NCI-H526 (cell line): ENCODE measurements at regions not wholly inside any gene's neighbourhood (a gene's known extent, or its start where the extent isn't known, plus 50 kb on each side); places are given as distances from the start of the nearest gene placed in this dataset.

Experiments used
- DNase-seq, 2 experiments: peaks; one replicate each; lab custom pipeline; 2025; lab: John Stamatoyannopoulos, UW

DNA sequence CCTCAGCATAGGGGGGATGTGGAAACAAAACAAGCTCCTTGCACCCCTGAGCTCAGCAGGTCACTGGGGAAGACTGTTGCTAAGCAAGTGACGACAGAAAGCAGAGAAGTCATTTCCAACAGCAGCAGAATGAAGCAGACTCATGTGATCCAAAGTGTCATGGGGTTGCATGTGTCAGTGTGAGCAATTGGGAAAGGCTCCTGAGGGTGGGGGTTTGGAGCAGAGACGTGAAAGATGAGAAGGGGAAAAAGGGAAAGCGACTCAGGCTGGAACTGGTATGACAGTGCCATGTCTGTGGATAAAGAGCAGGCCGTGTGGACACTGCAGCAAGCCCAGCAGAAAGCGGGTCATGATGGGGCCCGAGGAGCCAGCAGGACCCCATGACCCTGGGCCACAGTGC, 363.9 kb downstream of the PREX1 start:
- DNase-seq = no peak

DNA sequence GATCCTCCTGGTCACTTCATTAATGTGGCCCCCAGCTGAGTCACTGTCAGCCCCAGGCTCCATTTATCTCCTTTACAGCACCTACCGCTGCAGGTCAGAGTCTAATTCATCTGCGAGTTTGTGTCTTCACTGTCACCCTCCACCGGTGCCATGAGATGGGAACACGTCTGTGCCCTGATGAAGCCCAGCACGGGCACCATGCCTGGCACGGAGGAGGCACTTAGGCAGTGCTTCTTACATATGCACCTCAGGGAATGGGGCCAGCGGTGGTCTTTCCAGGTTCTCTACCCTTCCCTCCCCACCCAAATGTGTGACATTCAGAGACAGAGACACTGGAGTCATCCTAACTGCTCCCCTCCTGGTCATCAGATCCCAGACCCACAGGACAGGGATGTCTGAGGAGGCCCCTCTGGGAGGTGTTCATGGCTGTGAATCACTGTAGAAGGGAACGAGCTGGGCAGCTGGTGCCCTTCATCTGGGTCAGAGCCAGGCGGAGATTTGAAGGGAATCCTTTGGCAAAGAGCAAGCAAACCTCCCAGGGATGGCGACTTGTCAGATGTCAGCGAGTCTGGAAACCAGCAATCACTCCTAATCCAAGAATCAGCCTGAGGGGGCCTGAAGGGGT, 364.6 kb downstream of the PREX1 start:
- DNase-seq = no peak

DNA sequence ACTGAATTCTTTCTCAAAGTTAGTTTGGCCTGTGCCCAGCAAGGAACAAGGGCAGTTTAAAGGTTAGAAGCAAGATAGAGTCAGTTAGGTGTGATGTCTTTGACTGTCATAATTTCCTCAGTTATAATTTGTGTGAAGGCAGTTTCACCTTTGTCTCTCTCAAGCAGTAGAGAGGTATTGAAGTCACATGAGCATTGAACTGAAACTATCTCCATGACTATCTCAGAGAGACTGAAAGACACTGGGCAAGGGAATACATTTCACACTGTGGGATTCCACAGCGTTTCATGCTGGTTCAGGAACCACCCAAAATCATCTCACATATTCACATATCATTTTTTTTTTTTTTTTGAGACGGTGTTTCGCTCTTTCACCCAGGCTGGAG, 366.1 kb downstream of the PREX1 start:
- DNase-seq = no peak

DNA sequence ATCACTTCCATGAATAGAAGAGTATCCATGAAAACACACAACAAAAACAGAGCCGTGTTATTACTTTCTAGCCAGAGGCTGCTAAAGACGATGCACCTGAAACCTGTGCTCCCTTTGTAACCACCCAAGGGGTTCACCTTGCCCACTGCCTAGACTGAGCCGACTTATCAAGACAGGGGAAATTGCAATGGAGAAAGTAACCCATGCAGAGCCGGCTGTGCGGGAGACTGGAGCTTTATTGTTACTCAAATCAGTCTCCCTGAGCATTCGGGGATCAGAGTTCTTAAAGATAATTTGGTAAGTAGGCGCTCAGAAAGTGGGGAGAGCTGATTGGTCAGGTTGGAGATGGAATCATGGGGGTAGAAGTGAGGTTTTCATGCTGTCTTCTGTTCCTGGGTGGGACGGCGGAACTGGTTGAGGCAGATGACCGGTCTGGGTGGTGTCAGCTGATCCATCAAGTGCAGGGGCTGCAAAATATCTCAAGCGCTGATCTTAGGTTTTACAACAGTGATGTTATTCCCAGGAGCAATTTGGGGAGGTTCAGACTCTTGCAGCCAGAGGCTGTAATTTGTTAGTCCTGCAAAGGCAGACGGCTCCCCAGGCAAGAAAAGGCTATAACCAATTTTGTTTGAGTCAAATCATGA, 366.6 kb downstream of the PREX1 start:
- DNase-seq = no peak

DNA sequence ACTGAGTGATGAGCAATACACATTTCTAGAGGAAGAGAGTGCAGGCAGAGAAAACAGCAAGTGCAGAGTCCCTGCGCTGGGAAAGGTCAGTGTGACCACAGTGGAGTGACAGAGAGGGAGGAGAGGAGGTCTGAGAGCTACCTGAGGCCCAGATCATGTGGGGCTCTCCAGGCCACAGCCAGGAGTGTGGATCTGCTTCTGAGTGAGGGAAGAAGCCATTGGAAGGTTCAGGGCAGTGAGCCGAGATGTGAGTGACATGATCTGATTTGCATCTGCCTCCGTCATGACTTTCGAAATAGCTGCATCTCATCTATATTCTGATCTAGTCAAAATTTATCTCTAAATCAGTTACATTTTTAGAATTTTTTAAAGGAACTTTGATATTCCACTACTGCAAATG, 367.1 kb downstream of the PREX1 start:
- no peak for DNase-seq

DNA sequence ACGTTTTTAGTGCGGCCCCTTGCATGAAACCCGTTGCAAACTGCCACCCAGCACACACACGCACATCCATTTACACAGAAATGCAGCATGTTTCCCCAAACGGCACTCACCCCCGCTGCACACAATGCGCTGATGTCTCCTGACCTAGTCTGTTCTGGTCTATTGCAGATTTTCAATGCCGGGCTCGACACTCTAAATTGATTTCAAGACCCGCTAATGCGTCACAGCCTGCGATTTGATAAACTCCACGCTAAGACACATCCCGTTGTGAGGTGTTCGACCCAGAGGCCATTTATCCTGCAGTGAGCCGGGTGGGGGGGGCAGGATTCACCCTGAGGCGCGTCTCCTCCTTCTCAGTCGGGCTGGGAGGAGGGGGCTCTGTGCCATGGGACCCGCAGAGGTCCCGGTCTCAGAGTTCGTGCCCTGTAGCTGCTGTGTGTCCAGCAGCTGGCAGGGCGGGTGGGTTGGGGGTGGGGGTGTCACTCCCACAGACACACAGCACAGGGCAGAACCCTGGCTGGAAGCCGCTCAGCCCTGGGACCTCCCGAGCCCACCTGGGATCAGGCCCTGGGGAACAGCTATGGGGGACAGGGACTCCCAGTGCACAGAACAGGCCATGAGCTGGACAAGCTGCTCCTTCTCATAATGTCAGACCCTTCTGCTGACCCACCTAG, 367.9 kb downstream of the PREX1 start:
- DNase-seq = no peak

DNA sequence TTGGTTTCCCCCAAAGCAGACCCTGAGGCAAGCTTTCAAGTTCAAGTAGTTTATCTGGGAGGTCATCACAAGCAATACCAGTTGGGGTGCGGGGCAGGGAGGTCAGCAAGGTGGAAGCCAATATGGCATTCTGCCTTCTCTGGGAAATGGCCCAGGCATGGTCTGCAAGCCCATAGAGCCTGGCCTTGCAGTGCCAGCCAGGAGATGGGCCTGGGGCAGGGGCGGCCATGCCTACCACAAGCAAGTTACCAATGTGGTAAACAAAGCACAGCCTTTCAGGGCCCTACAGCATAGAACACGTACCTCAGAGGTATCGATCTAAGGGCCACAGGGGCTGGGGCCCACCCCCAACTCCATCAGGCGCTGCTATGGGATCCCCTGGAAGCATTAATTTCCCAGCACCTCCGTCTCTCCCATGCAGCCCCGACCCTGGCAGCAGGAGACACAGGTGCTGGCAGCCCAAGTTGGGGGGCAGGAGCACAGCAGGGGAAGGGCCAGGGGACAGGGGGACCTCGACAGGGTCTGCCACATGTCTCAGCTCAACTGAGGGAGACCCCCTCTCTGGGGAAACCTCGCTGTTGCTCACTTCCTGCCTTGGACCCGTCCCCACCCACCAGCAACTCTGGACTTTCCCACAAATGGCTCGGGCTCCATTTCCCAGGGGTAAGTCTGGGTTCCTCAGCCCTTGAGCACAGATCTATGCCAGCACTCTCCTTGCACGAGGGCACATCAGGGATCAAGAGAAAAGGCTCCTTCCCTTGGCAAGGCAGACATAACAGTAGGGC, 369.0 kb downstream of the PREX1 start:
- no peak for DNase-seq

DNA sequence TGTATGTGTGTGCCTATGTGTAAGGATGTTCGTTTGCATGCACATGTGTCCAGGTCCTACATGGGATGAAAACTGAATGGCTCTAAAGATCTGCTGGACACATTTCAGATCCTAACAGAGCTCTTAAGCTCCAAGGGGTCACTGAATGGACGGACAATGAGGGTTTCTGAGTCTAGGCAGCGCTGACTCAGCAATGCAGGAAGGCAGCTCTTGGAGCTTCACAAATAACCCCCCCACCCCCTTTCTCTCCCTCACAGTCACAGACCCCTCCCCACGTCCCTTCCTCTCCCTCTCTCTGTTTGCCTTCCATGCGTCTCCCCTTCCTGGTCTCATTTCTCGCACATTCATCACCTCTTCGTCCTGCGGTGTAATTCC, 369.8 kb downstream of the PREX1 start:
- no peak for DNase-seq

DNA sequence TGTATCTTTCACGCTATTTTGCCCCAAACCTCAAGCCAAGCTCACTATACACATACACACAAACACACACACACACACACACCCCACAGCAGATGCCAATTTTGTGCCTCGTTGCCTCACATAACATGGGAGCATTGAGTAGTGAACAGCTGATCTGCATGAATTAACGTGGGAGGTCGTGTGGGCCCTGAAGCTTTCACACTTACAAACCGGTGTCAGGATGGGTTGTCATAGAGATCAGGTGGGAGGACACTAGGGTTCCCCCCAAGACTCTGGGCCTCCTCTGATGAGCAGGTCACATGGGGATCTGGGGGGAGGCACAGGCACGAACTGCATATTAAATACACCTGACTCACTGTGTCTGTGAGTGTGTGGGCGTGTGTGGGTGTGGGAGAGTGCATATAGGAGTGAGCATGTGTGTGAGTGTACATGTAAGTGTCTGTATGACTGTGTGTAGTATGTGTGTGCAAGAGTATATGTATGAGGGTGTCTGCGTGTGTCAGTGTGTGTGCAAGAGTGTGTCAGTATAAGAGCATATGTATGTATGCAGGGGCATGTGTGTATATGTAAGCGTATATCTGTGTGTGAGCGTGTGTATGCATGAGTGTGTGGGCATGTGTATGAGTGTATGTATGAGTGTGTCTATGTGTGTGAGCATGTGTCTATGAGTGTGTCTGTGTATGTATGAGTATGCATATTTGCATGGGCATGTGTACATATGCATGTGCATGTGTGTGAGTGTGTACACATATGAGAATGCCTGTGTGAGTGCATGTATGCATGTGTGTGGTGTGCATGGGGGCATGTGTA, 370.4 kb downstream of the PREX1 start:
- no peak for DNase-seq

DNA sequence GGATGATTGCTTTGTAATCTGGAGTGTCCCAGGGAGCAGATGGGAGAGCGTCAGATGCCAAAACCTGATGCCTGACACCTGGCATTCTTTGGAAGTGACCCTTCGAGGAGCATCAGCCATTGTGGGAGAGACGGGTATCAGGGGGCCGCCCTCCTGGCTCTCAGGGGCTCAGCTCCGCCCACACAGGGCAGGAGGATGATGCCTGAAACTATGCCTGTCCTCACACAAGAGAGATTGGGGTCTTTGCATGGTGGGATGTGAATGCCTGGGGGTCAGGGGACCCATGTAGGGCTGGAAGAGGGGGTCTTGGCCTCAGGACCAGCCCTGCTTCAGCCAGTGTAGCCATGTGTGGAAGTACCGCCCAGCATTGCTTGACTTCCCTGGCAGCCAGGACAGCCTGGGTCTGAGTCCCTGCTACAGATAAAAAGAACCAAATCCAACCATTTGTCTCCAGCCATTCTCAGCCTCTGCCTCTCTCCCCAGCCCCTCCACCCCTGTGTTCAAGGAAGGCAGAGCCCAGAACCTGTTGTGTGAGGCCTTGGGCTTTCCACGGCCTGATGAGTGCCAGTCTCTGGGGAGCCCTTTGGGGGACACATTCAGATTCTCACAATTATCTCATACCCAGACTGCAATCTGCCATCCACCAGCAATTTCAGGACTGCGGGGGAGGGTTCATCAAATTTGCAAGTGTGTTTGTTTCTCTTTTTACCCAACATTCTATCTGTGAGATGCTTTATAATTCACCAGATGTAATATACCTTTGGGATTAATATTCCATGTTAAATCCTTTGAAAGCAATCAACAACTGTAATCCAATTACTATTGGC, 371.2 kb downstream of the PREX1 start:
- DNase-seq = no peak

DNA sequence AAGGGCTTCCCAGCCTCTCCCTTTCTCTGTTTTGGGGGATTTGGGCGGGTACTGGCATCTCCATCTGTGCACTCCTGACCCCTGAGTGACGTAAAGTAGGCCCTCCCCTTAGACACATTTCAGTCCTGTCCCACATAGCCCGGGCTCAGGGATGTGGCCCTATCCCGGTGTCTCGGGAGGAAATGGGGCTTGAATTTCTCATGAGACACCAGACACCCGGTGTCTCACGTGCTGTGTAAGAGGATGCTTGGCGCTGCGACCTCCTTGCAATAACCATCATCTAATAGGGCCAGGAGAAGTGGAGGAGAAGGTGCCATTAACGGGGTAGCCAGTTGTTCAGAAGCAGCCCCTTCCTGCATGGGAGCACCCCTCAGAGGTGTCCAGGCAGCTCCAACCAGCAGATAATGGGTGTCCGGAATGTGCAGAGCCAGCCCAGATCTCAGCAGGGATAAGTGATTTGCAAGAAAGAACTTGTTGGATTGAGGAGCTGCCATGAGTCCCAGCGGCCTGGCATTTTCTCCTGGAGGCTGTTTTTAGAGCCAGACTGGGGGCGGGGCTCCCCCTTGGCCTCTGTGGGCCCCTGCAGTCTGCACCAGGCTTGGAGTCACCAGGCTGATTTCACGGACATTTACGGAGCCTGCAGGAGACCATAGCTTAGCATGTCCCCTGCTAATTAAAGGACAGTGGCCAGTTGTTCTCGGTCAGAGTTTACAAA, 372.0 kb downstream of the PREX1 start:
- no peak for DNase-seq

DNA sequence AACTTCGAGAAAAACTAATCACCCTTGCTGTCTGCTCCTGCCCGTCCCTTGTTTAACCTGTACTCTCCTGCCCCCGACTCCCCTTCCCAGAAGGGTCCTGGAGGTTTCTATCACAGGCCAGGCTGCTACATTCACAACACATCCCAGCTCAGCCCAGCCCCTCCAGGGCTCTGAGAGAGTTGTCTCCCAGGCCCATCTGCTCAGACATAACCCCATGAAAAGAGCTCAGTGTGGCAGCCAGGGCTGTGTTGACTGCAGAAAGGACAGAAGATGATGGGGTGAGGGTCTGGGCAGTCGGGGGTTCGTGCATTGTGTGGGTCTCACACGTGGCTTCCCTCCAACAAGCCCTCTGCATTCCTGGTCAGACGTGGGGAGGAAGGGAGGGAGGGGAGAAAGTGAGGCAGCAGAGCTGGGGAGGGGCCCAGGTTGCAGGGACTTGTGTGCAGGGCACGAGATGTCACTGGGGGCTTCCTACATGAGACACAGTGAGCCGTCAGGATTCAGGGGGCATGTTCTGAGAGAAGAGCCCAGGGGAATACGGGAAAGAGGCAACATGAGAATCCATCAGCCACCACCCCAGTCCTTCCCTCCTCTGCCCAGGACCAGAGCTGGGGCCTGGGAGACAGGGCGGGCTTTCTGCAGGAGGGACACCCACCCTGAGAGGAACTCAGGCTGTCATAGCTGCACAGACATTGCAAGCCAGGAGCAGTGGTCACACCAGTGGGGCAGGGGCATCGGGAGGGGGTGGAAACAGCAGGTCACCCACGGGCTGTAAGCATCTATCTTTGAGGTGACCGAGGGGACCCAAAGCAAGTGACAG, 372.9 kb downstream of the PREX1 start:
- no peak for DNase-seq

DNA sequence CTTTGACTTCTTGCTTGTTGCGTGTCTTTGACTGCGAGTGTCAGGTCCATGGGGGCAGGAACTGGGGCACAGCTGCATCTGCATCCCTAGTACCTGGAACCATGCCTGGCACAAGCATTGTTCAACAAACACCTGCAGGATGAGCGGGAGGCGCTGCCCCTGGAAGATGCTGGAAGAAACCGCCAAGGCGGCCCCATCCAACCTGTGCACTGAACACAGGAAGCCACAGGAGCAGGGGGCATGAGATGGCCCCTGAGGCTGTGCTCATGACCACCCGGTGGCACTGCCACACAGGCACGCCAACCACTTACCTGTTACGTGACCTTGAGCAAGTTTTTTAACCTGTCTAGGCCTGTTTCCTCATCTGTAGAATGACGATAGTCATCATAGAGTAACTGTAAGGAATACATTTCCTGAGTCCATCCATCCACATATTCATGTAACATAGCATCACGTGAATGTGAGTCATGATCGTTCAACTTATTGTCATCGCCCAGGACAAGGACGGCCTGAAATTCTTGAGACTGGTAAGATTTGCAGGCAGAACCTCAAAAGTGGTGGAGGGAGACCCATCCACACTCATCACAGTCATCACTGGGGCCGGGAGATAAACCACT, 374.2 kb downstream of the PREX1 start:
- no peak for DNase-seq

DNA sequence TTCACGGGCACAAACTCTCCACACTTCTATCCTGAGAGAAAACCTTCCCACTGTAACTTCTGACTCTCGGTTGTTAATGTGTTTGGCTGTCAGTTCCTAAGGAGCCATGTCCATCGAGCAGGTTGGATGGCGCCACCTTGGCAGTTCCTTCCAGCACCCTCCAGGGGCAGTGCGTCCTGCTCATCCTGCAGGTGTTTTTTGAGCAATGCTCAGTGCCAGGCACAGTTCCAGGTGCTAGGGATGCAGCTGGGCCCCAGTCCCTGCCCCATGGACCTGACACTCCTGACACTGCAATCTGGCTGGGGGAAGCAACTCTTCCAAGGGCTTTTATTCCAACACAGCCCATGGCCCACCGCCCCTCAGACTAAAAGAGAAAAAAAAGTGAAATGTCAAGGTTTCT, 376.4 kb downstream of the PREX1 start:
- DNase-seq = no peak

DNA sequence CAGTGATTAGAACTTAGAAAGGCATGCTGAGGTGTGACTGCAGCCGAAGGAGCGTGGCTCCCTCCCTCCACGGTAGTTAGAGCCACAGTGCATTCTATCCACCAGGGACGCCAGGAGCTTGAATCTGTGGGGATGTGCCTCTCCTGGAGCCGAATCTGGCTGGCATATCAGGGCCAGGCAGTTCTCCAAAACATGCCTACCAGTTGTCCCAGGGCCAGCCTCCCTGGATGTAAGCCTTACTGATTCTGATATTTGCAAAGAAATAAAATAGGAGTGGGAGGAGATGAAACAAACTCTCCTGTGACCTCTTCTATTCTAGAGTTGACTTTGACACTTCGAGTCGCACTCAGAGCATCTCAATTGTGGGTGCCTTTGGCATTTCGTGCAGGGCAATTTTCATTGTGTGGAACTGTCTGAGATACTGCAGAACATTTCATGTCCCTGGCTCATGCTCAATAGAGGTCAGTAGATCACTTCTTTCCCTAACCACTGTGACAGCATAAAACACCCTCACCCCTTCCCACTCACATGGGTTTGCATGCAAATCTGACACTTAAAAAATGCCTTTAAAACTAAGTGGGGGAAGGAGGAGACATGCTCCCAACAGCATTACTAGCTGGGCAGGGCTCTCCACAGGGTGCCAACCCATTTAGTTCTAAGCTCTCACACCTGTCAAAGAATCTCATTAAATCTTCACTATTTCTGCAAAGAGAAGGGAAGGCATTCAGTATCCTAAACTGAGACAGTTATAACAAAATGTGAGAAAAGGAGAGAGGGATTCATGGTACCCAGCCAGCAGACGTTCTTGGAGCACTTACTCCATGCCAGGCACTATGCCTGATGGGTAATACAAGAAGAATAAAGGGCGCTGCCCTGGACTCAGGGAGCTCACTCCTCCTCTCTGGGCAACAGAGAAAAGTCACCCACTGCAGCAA, 378.9 kb downstream of the PREX1 start:
- DNase-seq = peak in 1 of 2 experiments; percentile 25

DNA sequence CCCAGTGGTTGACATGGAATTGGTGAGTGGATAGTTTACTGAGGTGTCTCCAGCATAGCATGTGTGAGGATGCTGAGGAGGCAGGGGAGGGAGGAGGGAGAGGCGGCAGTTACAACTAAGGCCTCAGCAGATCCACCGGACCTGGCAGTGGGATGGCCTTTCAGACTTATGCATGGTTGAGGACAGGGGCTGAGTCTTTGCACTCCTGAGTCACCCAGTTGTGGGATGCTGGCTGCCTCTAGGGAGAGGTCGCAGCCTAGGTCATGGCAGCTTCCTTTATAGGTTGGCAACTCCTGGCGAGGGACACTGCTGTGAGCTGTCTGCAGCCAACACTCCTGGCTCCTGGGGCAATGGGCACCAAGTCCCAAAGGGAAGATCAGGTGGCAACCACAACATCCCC, 380.3 kb downstream of the PREX1 start:
- DNase-seq = no peak

DNA sequence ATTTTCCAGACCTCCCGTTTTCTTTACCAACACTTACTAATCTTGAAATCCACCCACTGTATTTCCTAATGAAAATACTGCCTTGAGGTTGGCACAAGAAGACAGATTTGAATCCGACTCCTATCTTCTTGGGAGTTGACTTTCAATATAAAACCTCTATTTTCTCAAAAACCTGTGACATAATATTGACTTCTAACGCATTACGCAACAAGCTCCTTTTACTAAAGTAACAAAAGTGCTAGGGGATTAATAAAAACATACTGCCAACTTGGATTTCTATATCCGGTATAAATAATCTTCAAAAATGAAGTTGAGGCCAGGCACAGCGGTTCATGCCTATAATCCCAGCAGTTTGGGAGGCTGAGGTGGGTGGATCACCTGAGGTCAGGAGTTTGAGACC, 382.0 kb downstream of the PREX1 start:
- no peak for DNase-seq

DNA sequence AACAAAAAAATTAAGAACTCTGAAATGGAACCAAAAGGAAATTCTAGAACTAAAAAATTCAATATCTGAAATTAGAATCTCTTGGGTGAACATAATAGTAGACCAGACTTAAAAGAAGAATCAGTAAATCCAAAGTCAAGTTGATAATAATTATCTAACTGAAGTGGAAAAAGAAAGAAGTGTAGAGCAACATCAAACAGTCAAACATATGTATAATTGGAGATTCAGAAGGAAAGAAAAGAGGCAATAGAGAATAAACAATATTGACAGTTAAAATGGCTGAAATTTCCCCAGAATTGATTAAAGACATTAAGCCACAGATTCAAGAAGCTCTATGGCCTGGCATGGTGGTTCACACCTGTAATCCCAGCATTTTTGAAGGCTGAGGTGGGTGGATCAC, 383.6 kb downstream of the PREX1 start:
- DNase-seq = no peak
